WTC11 (cell line): ENCODE measurements at regions not wholly inside any gene's neighbourhood (a gene's known extent, or its start where the extent isn't known, plus 50 kb on each side); places are given as distances from the start of the nearest gene placed in this dataset.

Experiments used
- ATAC-seq: fragments of 200-7000 bp; cut with Tn5 transposase; 2 replicates; pipeline ENCODE4 v1.10.0; 2021; ENCODE audit warnings: mild to moderate bottlenecking, moderate library complexity
- CTCF ChIA-PET: fragments of 300-600 bp; sonication (Branson Sonifier 250); formaldehyde crosslinking; loops from one replicate; lab custom pipeline; 2021; ENCODE audit warnings: antibody characterized with exemption; lab: Charles Lee
- POLR2A ChIA-PET: fragments of 350-600 bp; sonication (Branson Sonifier 250); formaldehyde crosslinking; loops from one replicate; lab custom pipeline; 2021; ENCODE audit warnings: antibody characterized with exemption; lab: Charles Lee
- DNase-seq: peaks from one replicate; pipeline ENCODE4 v3.0.0; 2021; ENCODE audit warnings: low spot score
- H3K27ac Mint-ChIP-seq: 2 replicates; pipeline ENCODE4 v1.8.0; 2021; ENCODE audit warnings: mixed read lengths
- H3K27me3 Mint-ChIP-seq: 2 replicates; pipeline ENCODE4 v1.8.0; 2021; ENCODE audit warnings: low read depth, mild to moderate bottlenecking, moderate library complexity, mixed read lengths
- H3K36me3 Mint-ChIP-seq: 2 replicates; pipeline ENCODE4 v1.8.0; 2021; ENCODE audit warnings: mixed read lengths
- H3K4me1 Mint-ChIP-seq: 2 replicates; pipeline ENCODE4 v1.8.0; 2022; ENCODE audit warnings: mixed read lengths
- H3K4me3 Mint-ChIP-seq: 2 replicates; pipeline ENCODE4 v1.8.0; 2021; ENCODE audit warnings: mild to moderate bottlenecking, moderate library complexity, mixed read lengths
- H3K9me3 Mint-ChIP-seq: 2 replicates; pipeline ENCODE4 v1.8.0; 2021; ENCODE audit warnings: mixed read lengths
- ATF6 ChIP-seq: sonication (generic); formaldehyde crosslinking; IDR thresholded peaks from 2 replicates; pipeline ENCODE4 v1.8.1; 2023; ENCODE audit warnings: mild to moderate bottlenecking, missing genetic modification reagents
- CTCF ChIP-seq: fragments of 200-600 bp; IDR thresholded peaks from 2 replicates; pipeline ENCODE4 v1.8.0; 2022; ENCODE audit warnings: antibody characterized with exemption
- E2F5 ChIP-seq: sonication (generic); formaldehyde crosslinking; IDR thresholded peaks from 2 replicates; pipeline ENCODE4 v1.8.1; 2022; ENCODE audit warnings: mild to moderate bottlenecking, moderate library complexity, missing genetic modification reagents
- ESRRA ChIP-seq: sonication (generic); formaldehyde crosslinking; IDR thresholded peaks from 2 replicates; pipeline ENCODE4 v1.8.1; 2022; ENCODE audit warnings: mild to moderate bottlenecking, missing genetic modification reagents, borderline replicate concordance
- GABPB1 ChIP-seq: sonication (generic); formaldehyde crosslinking; IDR thresholded peaks from 2 replicates; pipeline ENCODE4 v1.8.1; 2023; ENCODE audit warnings: mild to moderate bottlenecking, missing genetic modification reagents
- IRF1 ChIP-seq: sonication (generic); formaldehyde crosslinking; IDR thresholded peaks from 2 replicates; pipeline ENCODE4 v1.8.0; 2023; ENCODE audit warnings: missing genetic modification reagents
- KAT7 ChIP-seq: sonication (generic); formaldehyde crosslinking; IDR thresholded peaks from 2 replicates; pipeline ENCODE4 v1.8.1; 2023; ENCODE audit warnings: missing genetic modification reagents, mild to moderate bottlenecking, borderline replicate concordance
- MXD4 ChIP-seq: fragments of 250-450 bp; sonication (Bioruptor Pico); IDR thresholded peaks from 2 replicates; pipeline ENCODE4 v1.8.0; 2021; ENCODE audit warnings: mild to moderate bottlenecking, moderate library complexity, borderline replicate concordance
- NFATC4 ChIP-seq: fragments of 250-450 bp; sonication (Bioruptor Pico); IDR thresholded peaks from 2 replicates; pipeline ENCODE4 v1.9.0; 2021; ENCODE audit warnings: mild to moderate bottlenecking
- NFYB ChIP-seq: sonication (generic); formaldehyde crosslinking; conservative IDR thresholded peaks from 2 replicates; pipeline ENCODE4 v1.8.0; 2022; ENCODE audit warnings: low read depth, missing genetic modification reagents
- NR2C2 ChIP-seq: sonication (generic); formaldehyde crosslinking; IDR thresholded peaks from 2 replicates; pipeline ENCODE4 v1.8.0; 2022; ENCODE audit warnings: mild to moderate bottlenecking, missing genetic modification reagents
- OVOL2 ChIP-seq: fragments of 250-450 bp; sonication (Bioruptor Pico); IDR thresholded peaks from 2 replicates; pipeline ENCODE4 v1.9.0; 2021; ENCODE audit warnings: mild to moderate bottlenecking, borderline replicate concordance
- TCF7 ChIP-seq: sonication (generic); formaldehyde crosslinking; IDR thresholded peaks from 2 replicates; pipeline ENCODE4 v1.8.0; 2022; ENCODE audit warnings: mild to moderate bottlenecking, low read depth, missing genetic modification reagents, moderate library complexity
- TEAD1 ChIP-seq: sonication (generic); formaldehyde crosslinking; IDR thresholded peaks from 2 replicates; pipeline ENCODE4 v1.8.0; 2022; ENCODE audit warnings: mild to moderate bottlenecking, missing genetic modification reagents
- USF2 ChIP-seq: sonication (generic); formaldehyde crosslinking; IDR thresholded peaks from 2 replicates; pipeline ENCODE4 v1.8.1; 2023; ENCODE audit warnings: mild to moderate bottlenecking, missing genetic modification reagents, moderate library complexity
- ZNF121 ChIP-seq: sonication (generic); formaldehyde crosslinking; IDR thresholded peaks from 2 replicates; pipeline ENCODE4 v1.8.0; 2023; ENCODE audit warnings: missing genetic modification reagents
- ZNF423 ChIP-seq: fragments of 250-450 bp; sonication (Bioruptor Pico); IDR thresholded peaks from 2 replicates; pipeline ENCODE4 v2.1.2; 2022; ENCODE audit warnings: mild to moderate bottlenecking, moderate library complexity
- ZNF532 ChIP-seq: fragments of 250-450 bp; sonication (Bioruptor Pico); IDR thresholded peaks from 2 replicates; pipeline ENCODE4 v1.9.0; 2021; ENCODE audit warnings: mild to moderate bottlenecking, borderline replicate concordance
- ZSCAN18 ChIP-seq: fragments of 250-450 bp; sonication (Bioruptor Pico); IDR thresholded peaks from 2 replicates; pipeline ENCODE4 v2.1.2; 2022; ENCODE audit warnings: mild to moderate bottlenecking, moderate library complexity

- POLR2A ChIA-PET = no interaction called here
- H3K9me3 Mint-ChIP-seq = peaks cover 40% of the 10 kb centered on the region
- CTCF ChIA-PET = interaction anchor here (1.4 kb wide), 1 partner anchor 263 kb away, joined by 3 read pairs; no protein-coding TSS in a partner anchor
- H3K36me3 Mint-ChIP-seq = peaks cover 9% of the 10 kb centered on the region
- ATAC-seq = no peak
- TF ChIP-seq ZNF423 (CRISPR knock-in tag) (no peak), ESRRA (CRISPR knock-in tag) (no peak), NFATC4 (CRISPR knock-in tag) (no peak), USF2 (CRISPR knock-in tag) (no peak), ZSCAN18 (CRISPR knock-in tag) (no peak), TEAD1 (CRISPR knock-in tag) (no peak), MXD4 (no peak), KAT7 (CRISPR knock-in tag) (no peak), OVOL2 (CRISPR knock-in tag) (no peak), CTCF (no peak), TCF7 (CRISPR knock-in tag) (no peak), IRF1 (CRISPR knock-in tag) (no peak), NR2C2 (CRISPR knock-in tag) (no peak), NFYB (no peak)
- TF ChIP-seq, all 79 proteins: peak for 0
- no peak overlapping the region for H3K4me3 Mint-ChIP-seq
- DNase-seq = no peak
- 0 out of 2 replicates have a peak, but pooled peaks cover 2% of the 10 kb centered on the region for H3K27me3 Mint-ChIP-seq
- H3K27ac Mint-ChIP-seq = no peak overlapping the region
- H3K4me1 Mint-ChIP-seq = no peaks in the 10 kb centered on the region
These were observed 63.8 kb upstream of the SNRK start for GRCh38 chr3:43222590-43222989.

- no peaks in the 10 kb centered on the region; the same call in 1 of the 2 replicates for H3K36me3 Mint-ChIP-seq
- CTCF ChIA-PET = no interaction called here
These were observed 65.3 kb upstream of the SNRK start for GRCh38 chr3:43221076-43221475.

GRCh38 chr3:43219616-43220015 lies 66.7 kb upstream of the SNRK start:
- Mint-ChIP-seq H3K27me3 (peaks cover 2% of the 10 kb centered on the region; the same call in 1 of the 2 replicates), H3K9me3 (peaks cover 16% of the 10 kb centered on the region), H3K4me3 (no peak overlapping the region), H3K27ac (no peak overlapping the region), H3K4me1 (no peaks in the 10 kb centered on the region), H3K36me3 (no peaks in the 10 kb centered on the region; the same call in 1 of the 2 replicates)
- ATAC-seq (no peak), DNase-seq (no peak)
- CTCF ChIA-PET = no interaction called here
- POLR2A ChIA-PET = no interaction called here
- TF ChIP-seq ZNF532 (CRISPR knock-in tag) (no peak), ATF6 (CRISPR knock-in tag) (no peak), USF2 (CRISPR knock-in tag) (no peak), GABPB1 (CRISPR knock-in tag) (no peak), ZNF121 (no peak)

More at GRCh38 chr3:43221076-43221475, 65.3 kb upstream of the SNRK start:
- peaks cover 25% of the 10 kb centered on the region for H3K9me3 Mint-ChIP-seq
- POLR2A ChIA-PET = no interaction called here
- no peak overlapping the region for H3K4me3 Mint-ChIP-seq
- no peak for DNase-seq
- TF ChIP-seq E2F5 = no peak
- TF ChIP-seq, all 79 proteins: peak for 0
- Mint-ChIP-seq H3K4me1 (no peaks in the 10 kb centered on the region), H3K27me3 (0 out of 2 replicates have a peak, but pooled peaks cover 2% of the 10 kb centered on the region), H3K27ac (no peak overlapping the region)
- ATAC-seq = no peak
